Endothelial cell of umbilical vein (primary cell): ENCODE measurements at regions not wholly inside any gene's neighbourhood (a gene's known extent, or its start where the extent isn't known, plus 50 kb on each side); places are given as distances from the start of the nearest gene placed in this dataset.

Source experiments
- BruUV-seq: library from RNA; stranded (reverse); fragments of 400-500 nt; replicated peaks from 2 replicates; lab custom pipeline; 2021; lab: Mats Ljungman, UMichigan
- CTCF ChIA-PET: fragments of 300-600, 350-600 bp; sonication (Branson Sonifier 250); formaldehyde crosslinking; loops from one replicate; lab custom pipeline; 2021; ENCODE audit warnings: antibody characterized with exemption, inconsistent platforms; lab: Charles Lee
- POLR2A ChIA-PET: fragments of 300-600, 350-600 bp; sonication (Branson Sonifier 250); formaldehyde crosslinking; loops from one replicate; lab custom pipeline; 2021; ENCODE audit warnings: antibody characterized with exemption, inconsistent platforms; lab: Charles Lee
- DNase-seq: peaks from one replicate; pipeline ENCODE4 v3.0.0-alpha.2; 2011; ENCODE audit warnings: low read depth, low spot score
- FAIRE-seq: peaks from 2 replicates; lab custom pipeline; 2011; peaks lifted over from hg19 to GRCh38; lab: Jason Lieb, UNC
- H2AFZ ChIP-seq: 2 replicates; pipeline ENCODE4 v1.6.0; 2012; ENCODE audit warnings: low read depth, low read length, control low read depth, inconsistent platforms
- H3K27ac ChIP-seq: 2 replicates; pipeline ENCODE4 v1.5.1; 2011; ENCODE audit warnings: low read depth, mild to moderate bottlenecking, control low read depth, low read length, moderate library complexity; ENCODE audit not compliant: insufficient read depth
- H3K27me3 ChIP-seq, 2 experiments: 2 replicates each; pipeline versions ENCODE4 v1.6.0 to v1.6.1; 2011; ENCODE audit warnings: low read length in 2 of 2, mixed read lengths in 1 of 2; ENCODE audit not compliant: control insufficient read depth in 2 of 2, insufficient read depth in 2 of 2
- H3K36me3 ChIP-seq, 2 experiments: 2 replicates in 1 of 2; 3 replicates in 1 of 2; pipeline ENCODE4 v1.5.1; 2011; ENCODE audit warnings: low read length in 2 of 2, mild to moderate bottlenecking in 1 of 2, moderate library complexity in 1 of 2; ENCODE audit not compliant: control insufficient read depth in 2 of 2, insufficient read depth in 2 of 2; ENCODE audit errors: extremely low read depth in 1 of 2
- H3K4me1 ChIP-seq: 3 replicates; pipeline ENCODE4 v1.5.1; 2011; ENCODE audit warnings: mild to moderate bottlenecking, low read length; ENCODE audit not compliant: control insufficient read depth, insufficient read depth; ENCODE audit errors: extremely low read depth
- H3K4me2 ChIP-seq: 2 replicates; pipeline ENCODE4 v1.6.1; 2011; ENCODE audit warnings: low read length, control low read depth, mixed read lengths; ENCODE audit not compliant: insufficient read depth
- H3K4me3 ChIP-seq, 3 experiments: fragments of 200-600 bp in 1 of 3; sonication (generic), shearing (Covaris generic) in 1 of 3; replicated peaks in 1 of 3; 2 replicates each; pipeline ENCODE4 v1.5.1; 2011 to 2016; ENCODE audit warnings: control low read depth in 3 of 3, low read length in 3 of 3, mild to moderate bottlenecking in 2 of 3, inconsistent platforms in 1 of 3, low read depth in 1 of 3, moderate library complexity in 1 of 3; ENCODE audit not compliant: insufficient read depth in 1 of 3
- H3K79me2 ChIP-seq: 2 replicates; pipeline ENCODE4 v1.6.0; 2012; ENCODE audit warnings: low read length, inconsistent platforms; ENCODE audit not compliant: control insufficient read depth, insufficient read depth
- H3K9ac ChIP-seq: replicated peaks from 2 replicates; pipeline ENCODE3; 2011; ENCODE audit warnings: low read length, control low read depth; ENCODE audit not compliant: insufficient read depth; ENCODE audit errors: extremely low read depth
- H3K9me1 ChIP-seq: replicated peaks from 3 replicates; pipeline ENCODE4 v1.6.0; 2011; ENCODE audit warnings: mild to moderate bottlenecking, low read length; ENCODE audit not compliant: control insufficient read depth, insufficient read depth; ENCODE audit errors: extremely low read depth
- H3K9me3 ChIP-seq: replicated peaks from 2 replicates; pipeline ENCODE4 v1.5.1; 2012; ENCODE audit warnings: low read length, inconsistent platforms; ENCODE audit not compliant: control insufficient read depth, insufficient read depth
- H4K20me1 ChIP-seq: replicated peaks from 2 replicates; pipeline ENCODE3; 2011; ENCODE audit warnings: mild to moderate bottlenecking, low read length; ENCODE audit not compliant: control insufficient read depth, insufficient read depth; ENCODE audit errors: extremely low read depth
- CTCF ChIP-seq, 2 donors: IDR thresholded peaks; 1 replicate in 1 of 2; 2 replicates in 1 of 2; pipeline ENCODE4 v1.5.1; 2011; ENCODE audit warnings: low read length in 2 of 2, mild to moderate bottlenecking in 2 of 2, moderate library complexity in 2 of 2, control low read depth in 1 of 2, inconsistent platforms in 1 of 2, low read depth in 1 of 2; ENCODE audit not compliant: insufficient read depth in 1 of 2; ENCODE audit errors: extremely low read depth in 1 of 2
- EZH2 ChIP-seq: IDR thresholded peaks from 2 replicates; pipeline ENCODE4 v1.6.1; 2012; ENCODE audit warnings: borderline replicate concordance, low read depth, mild to moderate bottlenecking, moderate library complexity, low read length, inconsistent platforms; ENCODE audit not compliant: severe bottlenecking
- FOS ChIP-seq: IDR thresholded peaks from 2 replicates; pipeline ENCODE4 v1.6.1; 2011; ENCODE audit warnings: mild to moderate bottlenecking, low read length, moderate library complexity, borderline replicate concordance; ENCODE audit not compliant: insufficient read depth
- GATA2 ChIP-seq: IDR thresholded peaks from 2 replicates; pipeline ENCODE4 v1.7.0; 2011; ENCODE audit warnings: low read depth, mild to moderate bottlenecking, moderate library complexity, mixed read lengths, low read length; ENCODE audit not compliant: insufficient read length, insufficient read depth
- JUN ChIP-seq: IDR thresholded peaks from 2 replicates; pipeline ENCODE4 v1.6.1; 2011; ENCODE audit warnings: borderline replicate concordance, low read depth; ENCODE audit not compliant: insufficient read length, insufficient read depth
- MAX ChIP-seq: IDR thresholded peaks from 2 replicates; pipeline ENCODE4 v1.6.1; 2011; ENCODE audit not compliant: insufficient read depth, insufficient read length
- MYC ChIP-seq: IDR thresholded peaks from one replicate; pipeline ENCODE4 v1.6.1; 2011; ENCODE audit warnings: mild to moderate bottlenecking, low read depth, low read length
- POLR2A ChIP-seq: IDR thresholded peaks from 2 replicates; pipeline ENCODE4 v1.6.1; 2012; ENCODE audit warnings: low read depth, mild to moderate bottlenecking, control low read depth, low read length
- POLR2AphosphoS5 ChIP-seq: IDR thresholded peaks from 2 replicates; pipeline ENCODE4 v1.6.1; 2012; ENCODE audit warnings: low read depth, mild to moderate bottlenecking, control low read depth, low read length, moderate library complexity; ENCODE audit not compliant: insufficient read depth
- dilution Hi-C: fragments of 300-500 bp; cut with MboI; formaldehyde crosslinking; loops from one replicate; pipeline ENCODE4 v1.15.0; 2019; ENCODE audit warnings: low sequenced_read_pairs; ENCODE audit not compliant: extremely low pct_ligation_motif_present
- intact Hi-C: fragments of 100-400 bp; cut with micrococcal nuclease; formaldehyde crosslinking; loops from one replicate; pipeline ENCODE4 v1.10.0; 2022

GRCh38 chr11:70747285-70747684 is 349.0 kb downstream of the CTTN start:
- H3K36me3 ChIP-seq, result no peaks in the 10 kb centered on the region
- no peak for DNase-seq
- no peaks in the 10 kb centered on the region for H3K9me1 ChIP-seq
- no peak overlapping the region for H3K27ac ChIP-seq
- no TSS peak for BruUV-seq
- intact Hi-C loops, result no loop called here
- no peaks in the 10 kb centered on the region for H3K79me2 ChIP-seq
- no peaks in the 10 kb centered on the region for H4K20me1 ChIP-seq
- H2AFZ ChIP-seq, result no peak overlapping the region
- H3K4me3 ChIP-seq, result no peak overlapping the region
- ChIA-PET POLR2A (no interaction called here), CTCF (no interaction called here)
- dilution Hi-C loops, result no loop called here
- no peak overlapping the region for H3K9ac ChIP-seq
- no peak for TF ChIP-seq MYC
- no peak for TF ChIP-seq JUN
- H3K4me1 ChIP-seq, result no peaks in the 10 kb centered on the region
- peaks cover 2% of the 10 kb centered on the region for H3K9me3 ChIP-seq
- H3K27me3 ChIP-seq, result no peaks in the 10 kb centered on the region
- no peak overlapping the region for H3K4me2 ChIP-seq
- no peak for FAIRE-seq

- intact Hi-C loops (no loop called here), dilution Hi-C loops (no loop called here)
- peaks cover 2% of the 10 kb centered on the region for H3K9me3 ChIP-seq
- H3K27me3 ChIP-seq, result no peaks in the 10 kb centered on the region
- no peak overlapping the region for H3K27ac ChIP-seq
- no peaks in the 10 kb centered on the region for H4K20me1 ChIP-seq
- POLR2A ChIA-PET, result no interaction called here
- TF ChIP-seq EZH2, result no peak
- TF ChIP-seq CTCF (IDR thresholded peaks at IDR 0.05; ENCODE audit: extremely low read depth in 1 of 2, insufficient read depth in 1 of 2, low read depth in 1 of 2, low read length in 2 of 2), result no peak
- TF ChIP-seq MYC, result no peak
- no peak for TF ChIP-seq FOS
- no peak for TF ChIP-seq POLR2A
- no peak for TF ChIP-seq JUN
- no peak for TF ChIP-seq GATA2
- no peak for TF ChIP-seq POLR2AphosphoS5
- no peak for TF ChIP-seq MAX
- CTCF ChIA-PET, result no interaction called here
- no peaks in the 10 kb centered on the region for H3K9me1 ChIP-seq
- H3K4me2 ChIP-seq, result no peak overlapping the region
- DNase-seq (no peak), FAIRE-seq (no peak)
- H3K79me2 ChIP-seq, result no peaks in the 10 kb centered on the region
- H3K4me3 ChIP-seq, result no peak overlapping the region
- no peaks in the 10 kb centered on the region for H3K36me3 ChIP-seq
- H3K9ac ChIP-seq, result no peak overlapping the region
- no peaks in the 10 kb centered on the region for H3K4me1 ChIP-seq
- BruUV-seq, result no TSS peak
- no peak overlapping the region for H2AFZ ChIP-seq
These were observed 349.6 kb downstream of the CTTN start for GRCh38 chr11:70747921-70748320.
